Neural cell (in vitro differentiated cells): ENCODE measurements at regions not wholly inside any gene's neighbourhood (a gene's known extent, or its start where the extent isn't known, plus 50 kb on each side); places are given as distances from the start of the nearest gene placed in this dataset.

Experiments used
- H2AFZ ChIP-seq: fragments of 200-600, 300-800 bp; sonication (generic), shearing (Covaris generic); 2 replicates; pipeline ENCODE4 v1.6.0; 2014; ENCODE audit warnings: low read depth, mild to moderate bottlenecking, antibody characterized with exemption, low read length, moderate library complexity
- H3F3A ChIP-seq: fragments of 200-600 bp; shearing (Covaris generic); 2 replicates; pipeline ENCODE4 v1.6.1; 2016; ENCODE audit warnings: mild to moderate bottlenecking, moderate library complexity, mixed read lengths, antibody characterized with exemption, low read length; ENCODE audit not compliant: insufficient read depth, poor library complexity, severe bottlenecking
- H3K27ac ChIP-seq: fragments of 200-600, 300-800 bp; sonication (generic), shearing (Covaris generic); 2 replicates; pipeline ENCODE4 v1.5.1; 2014; ENCODE audit warnings: mild to moderate bottlenecking, low read length, moderate library complexity
- H3K27me3 ChIP-seq: fragments of 300-800, 200-600 bp; sonication (generic), shearing (Covaris generic); 2 replicates; pipeline ENCODE4 v1.6.0; 2014; ENCODE audit warnings: mild to moderate bottlenecking, low read depth, low read length, moderate library complexity; ENCODE audit not compliant: insufficient read depth
- H3K36me3 ChIP-seq: fragments of 300-800, 200-600 bp; sonication (generic), shearing (Covaris generic); 2 replicates; pipeline ENCODE4 v1.5.1; 2014; ENCODE audit warnings: mild to moderate bottlenecking, antibody characterized with exemption, low read length, moderate library complexity; ENCODE audit not compliant: insufficient read depth
- H3K4me2 ChIP-seq: fragments of 300-800, 200-600 bp; sonication (generic), shearing (Covaris generic); 2 replicates; pipeline ENCODE4 v1.6.0; 2014; ENCODE audit warnings: mild to moderate bottlenecking, low read length
- H3K4me3 ChIP-seq: fragments of 300-800, 200-600 bp; sonication (generic), shearing (Covaris generic); 2 replicates; pipeline ENCODE4 v1.5.1; 2014; ENCODE audit warnings: mild to moderate bottlenecking, low read length, moderate library complexity
- H3K79me2 ChIP-seq: fragments of 200-600 bp; shearing (Covaris generic); replicated peaks from 2 replicates; pipeline ENCODE4 v1.6.0; 2014; ENCODE audit warnings: mild to moderate bottlenecking, low read length, moderate library complexity; ENCODE audit not compliant: insufficient read depth
- H3K9ac ChIP-seq: fragments of 300-800, 200-600 bp; sonication (generic), shearing (Covaris generic); 2 replicates; pipeline ENCODE4 v1.6.1; 2016; ENCODE audit warnings: mild to moderate bottlenecking, low read length, mixed read lengths
- H3K9me2 ChIP-seq: fragments of 200-600 bp; shearing (Covaris generic); 2 replicates; pipeline ENCODE4 v1.6.1; 2016; ENCODE audit warnings: mild to moderate bottlenecking, low read length, mixed read lengths; ENCODE audit not compliant: insufficient read depth
- H3K9me3 ChIP-seq: fragments of 200-600, 300-800 bp; sonication (generic), shearing (Covaris generic); 2 replicates; pipeline ENCODE4 v1.6.1; 2016; ENCODE audit warnings: mild to moderate bottlenecking, mixed run types, low read length, moderate library complexity, mixed read lengths
- H4K20me1 ChIP-seq: fragments of 200-600 bp; shearing (Covaris generic); 2 replicates; pipeline ENCODE4 v1.6.1; 2016; ENCODE audit warnings: mild to moderate bottlenecking, mixed run types; ENCODE audit not compliant: insufficient read depth
- EP300 ChIP-seq: fragments of 450-650 bp; conservative IDR thresholded peaks from 2 replicates; pipeline ENCODE4 v1.6.1; 2014; ENCODE audit warnings: antibody characterized with exemption, mild to moderate bottlenecking, moderate library complexity; ENCODE audit not compliant: poor library complexity, severe bottlenecking
- EZH2 ChIP-seq: fragments of 200-600, 300-800 bp; shearing (Covaris generic), sonication (generic); IDR thresholded peaks from 2 replicates; pipeline ENCODE4 v1.6.1; 2014; ENCODE audit warnings: antibody characterized with exemption, low read length, borderline replicate concordance, mild to moderate bottlenecking; ENCODE audit not compliant: insufficient read depth, poor library complexity, severe bottlenecking
- MXI1 ChIP-seq: fragments of 450-650 bp; conservative IDR thresholded peaks from 2 replicates; pipeline ENCODE4 v1.6.1; 2014; ENCODE audit warnings: antibody characterized with exemption, mild to moderate bottlenecking; ENCODE audit not compliant: poor library complexity, severe bottlenecking
- POLR2AphosphoS5 ChIP-seq: IDR thresholded peaks from 2 replicates; pipeline ENCODE4 v1.6.1; 2012
- RAD21 ChIP-seq: fragments of 450-650 bp; conservative IDR thresholded peaks from 2 replicates; pipeline ENCODE4 v1.6.1; 2014; ENCODE audit warnings: antibody characterized with exemption, mild to moderate bottlenecking, moderate library complexity
- SMC3 ChIP-seq: fragments of 450-650 bp; conservative IDR thresholded peaks from 2 replicates; pipeline ENCODE4 v1.6.1; 2014; ENCODE audit warnings: antibody characterized with exemption, mild to moderate bottlenecking, moderate library complexity; ENCODE audit not compliant: poor library complexity
- TAF1 ChIP-seq: IDR thresholded peaks from 2 replicates; pipeline ENCODE4 v1.6.1; 2012; ENCODE audit warnings: low read depth
- TF ChIP-seq, protein P1 (sequence below): fragments of 450-650 bp; IDR thresholded peaks from 2 replicates; pipeline ENCODE4 v1.5.1; 2014; ENCODE audit warnings: antibody characterized with exemption, mild to moderate bottlenecking, moderate library complexity; ENCODE audit not compliant: poor library complexity, severe bottlenecking
- TF ChIP-seq, protein P2 (sequence below): IDR thresholded peaks from 2 replicates; pipeline ENCODE4 v1.6.1; 2012; ENCODE audit warnings: borderline replicate concordance

DNA sequence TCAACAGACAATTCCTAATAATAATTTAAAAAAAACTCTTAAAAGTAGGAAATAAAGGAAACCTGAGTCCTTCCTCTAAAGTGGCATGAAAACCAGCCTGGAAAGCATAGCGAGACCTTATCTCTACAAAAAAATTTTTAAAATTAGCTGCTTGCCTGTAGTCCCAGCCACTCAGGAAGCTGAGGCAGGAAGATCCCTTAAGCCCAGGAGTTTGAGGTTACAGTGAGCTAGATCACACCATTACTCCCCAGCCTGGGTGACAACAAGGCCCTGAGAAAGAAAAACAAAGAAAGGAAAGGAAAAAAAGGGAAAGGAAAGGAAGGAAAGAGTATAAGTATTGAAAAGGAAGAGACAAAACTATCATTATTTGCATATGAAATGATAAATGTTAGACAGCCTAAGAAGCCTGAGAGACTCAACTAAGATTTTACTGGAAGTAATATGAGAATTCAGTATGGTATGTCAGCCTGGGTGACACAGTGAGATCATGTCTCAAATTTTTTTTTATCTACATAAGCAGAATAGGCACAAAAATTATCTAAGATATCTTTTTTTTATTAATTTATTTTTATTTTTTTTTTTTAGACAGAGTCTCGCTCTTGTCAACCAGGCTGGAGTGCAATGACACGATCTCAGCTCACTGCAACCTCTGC is 113.0 kb downstream of the GOSR1 start:
- no peaks in the 10 kb centered on the region for H3K27me3 ChIP-seq
- H4K20me1 ChIP-seq: no peaks in the 10 kb centered on the region
- H3F3A ChIP-seq: no peaks in the 10 kb centered on the region
- H3K9me3 ChIP-seq: no peaks in the 10 kb centered on the region
- no peaks in the 10 kb centered on the region for H3K36me3 ChIP-seq
- H3K4me3 ChIP-seq: no peak overlapping the region
- no peak overlapping the region for H3K27ac ChIP-seq
- no peaks in the 10 kb centered on the region for H3K79me2 ChIP-seq
- H2AFZ ChIP-seq: no peak overlapping the region
- TF ChIP-seq, protein P1, sequence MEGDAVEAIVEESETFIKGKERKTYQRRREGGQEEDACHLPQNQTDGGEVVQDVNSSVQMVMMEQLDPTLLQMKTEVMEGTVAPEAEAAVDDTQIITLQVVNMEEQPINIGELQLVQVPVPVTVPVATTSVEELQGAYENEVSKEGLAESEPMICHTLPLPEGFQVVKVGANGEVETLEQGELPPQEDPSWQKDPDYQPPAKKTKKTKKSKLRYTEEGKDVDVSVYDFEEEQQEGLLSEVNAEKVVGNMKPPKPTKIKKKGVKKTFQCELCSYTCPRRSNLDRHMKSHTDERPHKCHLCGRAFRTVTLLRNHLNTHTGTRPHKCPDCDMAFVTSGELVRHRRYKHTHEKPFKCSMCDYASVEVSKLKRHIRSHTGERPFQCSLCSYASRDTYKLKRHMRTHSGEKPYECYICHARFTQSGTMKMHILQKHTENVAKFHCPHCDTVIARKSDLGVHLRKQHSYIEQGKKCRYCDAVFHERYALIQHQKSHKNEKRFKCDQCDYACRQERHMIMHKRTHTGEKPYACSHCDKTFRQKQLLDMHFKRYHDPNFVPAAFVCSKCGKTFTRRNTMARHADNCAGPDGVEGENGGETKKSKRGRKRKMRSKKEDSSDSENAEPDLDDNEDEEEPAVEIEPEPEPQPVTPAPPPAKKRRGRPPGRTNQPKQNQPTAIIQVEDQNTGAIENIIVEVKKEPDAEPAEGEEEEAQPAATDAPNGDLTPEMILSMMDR: no peak
- TF ChIP-seq SMC3 (no peak), EZH2 (no peak), MXI1 (no peak), RAD21 (no peak), POLR2AphosphoS5 (no peak), EP300 (no peak), TAF1 (no peak)
- TF ChIP-seq, protein P2, sequence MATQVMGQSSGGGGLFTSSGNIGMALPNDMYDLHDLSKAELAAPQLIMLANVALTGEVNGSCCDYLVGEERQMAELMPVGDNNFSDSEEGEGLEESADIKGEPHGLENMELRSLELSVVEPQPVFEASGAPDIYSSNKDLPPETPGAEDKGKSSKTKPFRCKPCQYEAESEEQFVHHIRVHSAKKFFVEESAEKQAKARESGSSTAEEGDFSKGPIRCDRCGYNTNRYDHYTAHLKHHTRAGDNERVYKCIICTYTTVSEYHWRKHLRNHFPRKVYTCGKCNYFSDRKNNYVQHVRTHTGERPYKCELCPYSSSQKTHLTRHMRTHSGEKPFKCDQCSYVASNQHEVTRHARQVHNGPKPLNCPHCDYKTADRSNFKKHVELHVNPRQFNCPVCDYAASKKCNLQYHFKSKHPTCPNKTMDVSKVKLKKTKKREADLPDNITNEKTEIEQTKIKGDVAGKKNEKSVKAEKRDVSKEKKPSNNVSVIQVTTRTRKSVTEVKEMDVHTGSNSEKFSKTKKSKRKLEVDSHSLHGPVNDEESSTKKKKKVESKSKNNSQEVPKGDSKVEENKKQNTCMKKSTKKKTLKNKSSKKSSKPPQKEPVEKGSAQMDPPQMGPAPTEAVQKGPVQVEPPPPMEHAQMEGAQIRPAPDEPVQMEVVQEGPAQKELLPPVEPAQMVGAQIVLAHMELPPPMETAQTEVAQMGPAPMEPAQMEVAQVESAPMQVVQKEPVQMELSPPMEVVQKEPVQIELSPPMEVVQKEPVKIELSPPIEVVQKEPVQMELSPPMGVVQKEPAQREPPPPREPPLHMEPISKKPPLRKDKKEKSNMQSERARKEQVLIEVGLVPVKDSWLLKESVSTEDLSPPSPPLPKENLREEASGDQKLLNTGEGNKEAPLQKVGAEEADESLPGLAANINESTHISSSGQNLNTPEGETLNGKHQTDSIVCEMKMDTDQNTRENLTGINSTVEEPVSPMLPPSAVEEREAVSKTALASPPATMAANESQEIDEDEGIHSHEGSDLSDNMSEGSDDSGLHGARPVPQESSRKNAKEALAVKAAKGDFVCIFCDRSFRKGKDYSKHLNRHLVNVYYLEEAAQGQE: no peak
- no peaks in the 10 kb centered on the region for H3K9me2 ChIP-seq
- H3K4me2 ChIP-seq: no peak overlapping the region
- no peak overlapping the region for H3K9ac ChIP-seq

DNA sequence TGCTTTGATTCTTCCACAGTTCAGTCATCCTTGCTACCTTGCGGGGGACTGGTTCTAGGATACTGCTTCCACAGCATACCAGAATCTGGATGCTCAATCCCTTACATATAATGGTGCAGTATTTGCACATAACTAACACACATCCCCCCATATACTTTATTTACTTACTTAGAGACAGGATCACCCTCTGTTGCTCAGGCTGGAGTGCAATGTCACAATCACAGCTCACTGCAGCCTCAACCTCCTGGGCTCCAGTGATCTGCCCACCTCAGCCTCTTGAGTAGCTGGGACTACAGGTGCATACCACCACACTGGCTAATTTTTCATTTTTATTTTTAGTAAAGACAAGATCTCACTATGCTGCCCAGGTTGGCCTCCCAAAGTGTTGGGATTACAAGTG is 112.2 kb downstream of the GOSR1 start:
- Histone ChIP-seq H3K27ac (no peak overlapping the region), H2AFZ (no peak overlapping the region), H3K36me3 (no peaks in the 10 kb centered on the region), H3K4me2 (no peak overlapping the region), H3K79me2 (no peaks in the 10 kb centered on the region), H4K20me1 (no peaks in the 10 kb centered on the region), H3K27me3 (no peaks in the 10 kb centered on the region), H3F3A (no peaks in the 10 kb centered on the region), H3K9me3 (no peaks in the 10 kb centered on the region), H3K9me2 (no peaks in the 10 kb centered on the region), H3K4me3 (no peak overlapping the region), H3K9ac (no peak overlapping the region)
- no peak for TF ChIP-seq EZH2
- no peak for TF ChIP-seq RAD21
- TF ChIP-seq, protein P1: no peak
- TF ChIP-seq POLR2AphosphoS5: no peak
- TF ChIP-seq MXI1: no peak
- TF ChIP-seq, protein P2: no peak
- TF ChIP-seq EP300: no peak
- TF ChIP-seq TAF1: no peak
- TF ChIP-seq SMC3: no peak
